NCI-H82 treated with DMSO at 0.1 percent for 48 hours (cell line): ENCODE measurements at regions not wholly inside any gene's neighbourhood (a gene's known extent, or its start where the extent isn't known, plus 50 kb on each side); places are given as distances from the start of the nearest gene placed in this dataset.

Source experiments
- DNase-seq: peaks from one replicate; lab custom pipeline; 2025; ENCODE audit not compliant: unreplicated experiment; lab: John Stamatoyannopoulos, UW

DNA sequence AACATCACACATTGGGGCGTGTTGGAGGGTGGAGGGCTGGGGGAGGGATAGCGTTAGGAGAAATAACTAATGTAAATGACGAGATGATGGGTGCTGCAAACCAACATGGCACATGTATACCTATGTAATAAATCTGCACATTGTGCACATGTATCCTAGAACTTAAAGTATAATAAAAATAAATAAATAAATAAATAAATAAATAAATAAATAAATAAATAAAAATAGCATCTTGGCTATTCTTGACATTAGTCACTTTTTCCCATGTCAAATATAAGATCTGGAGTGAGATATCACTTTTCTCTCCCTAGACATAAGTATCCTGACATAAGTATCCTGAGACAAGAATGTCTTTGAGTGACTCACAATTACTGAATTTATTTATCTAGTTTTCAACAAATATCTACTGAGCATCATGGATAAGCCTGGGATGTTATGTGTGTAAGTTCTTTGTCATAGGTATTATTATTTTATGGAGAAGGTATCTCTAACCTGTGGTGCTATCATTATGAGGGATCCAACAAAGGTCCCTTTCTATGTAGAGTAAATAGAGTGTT lies 691.3 kb downstream of the SORCS1 start:
- DNase-seq, result no peak

DNA sequence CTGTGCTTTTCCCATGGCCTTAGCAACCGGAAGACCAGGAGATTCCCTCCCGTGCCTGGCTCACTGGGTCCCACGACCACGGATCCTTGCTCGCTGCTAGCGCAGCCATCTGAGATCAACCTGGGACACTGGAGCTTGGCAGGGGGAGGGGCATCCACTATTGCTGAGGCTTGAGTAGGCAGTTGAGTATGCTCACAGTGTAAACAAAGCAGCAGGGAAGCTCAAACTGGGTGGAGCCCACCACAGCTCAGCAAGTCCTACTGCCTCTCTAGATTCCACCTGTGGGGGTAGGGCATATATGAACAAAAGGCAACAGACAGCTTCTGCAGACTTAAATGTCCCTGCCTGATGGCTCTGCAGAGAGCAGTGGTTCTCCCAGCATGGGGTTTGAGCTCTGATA lies 697.0 kb downstream of the SORCS1 start:
- no peak for DNase-seq

DNA sequence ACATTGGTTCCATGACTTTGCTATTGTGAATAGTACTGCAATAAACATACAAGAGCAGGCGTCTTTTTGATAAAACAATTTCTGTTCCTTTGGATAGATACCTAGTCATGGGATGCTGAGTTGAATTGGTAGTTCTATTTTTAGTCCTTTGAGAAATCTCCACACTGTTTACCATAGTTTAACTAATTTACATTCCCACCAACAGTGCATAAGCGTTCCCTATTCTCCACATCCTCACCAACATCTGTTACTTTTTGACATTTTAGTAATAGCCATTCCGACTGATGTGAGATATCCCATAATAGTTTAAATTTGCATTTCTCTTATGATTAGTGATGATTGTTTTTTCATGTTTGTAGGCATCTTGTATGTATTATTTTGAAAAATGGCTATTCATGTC lies 707.0 kb downstream of the SORCS1 start:
- no peak for DNase-seq

DNA sequence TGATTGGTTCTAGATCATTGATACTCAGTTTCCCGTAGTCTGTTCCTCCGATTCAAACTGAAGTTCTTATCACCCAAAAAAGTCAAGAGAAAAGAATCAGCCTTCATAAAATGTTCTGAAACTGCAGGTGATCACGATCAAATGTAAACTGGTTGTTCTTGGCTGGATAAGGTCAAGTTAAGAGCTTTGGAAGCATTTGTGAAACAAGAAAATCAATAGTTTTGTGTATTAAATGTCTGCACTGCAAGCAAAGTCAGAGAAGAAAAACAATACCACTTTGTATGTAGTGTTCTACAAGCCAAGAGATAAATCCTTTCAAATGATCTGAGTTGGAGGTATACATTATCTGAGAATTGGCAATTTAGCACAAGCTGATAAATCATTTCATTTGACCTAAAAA lies 710.3 kb downstream of the SORCS1 start:
- DNase-seq, result no peak

DNA sequence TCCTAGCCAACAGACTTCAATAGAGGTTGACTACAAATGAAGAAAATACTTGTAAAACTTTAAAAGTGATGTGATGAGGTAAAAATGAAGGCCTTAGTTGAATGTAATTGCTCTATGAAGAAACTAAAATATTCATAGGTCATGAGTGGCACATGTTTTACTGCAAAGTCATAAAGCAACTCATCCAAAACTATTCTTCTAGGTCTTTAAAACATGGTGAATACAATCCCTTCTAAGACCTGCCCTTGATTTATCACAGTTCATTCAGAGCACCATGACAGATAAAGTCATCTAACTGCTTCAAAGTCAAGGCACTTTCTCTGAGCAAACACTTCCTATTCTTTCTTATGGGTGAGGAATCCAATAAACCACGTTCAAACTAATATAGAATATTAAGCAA lies 713.5 kb downstream of the SORCS1 start:
- no peak for DNase-seq

DNA sequence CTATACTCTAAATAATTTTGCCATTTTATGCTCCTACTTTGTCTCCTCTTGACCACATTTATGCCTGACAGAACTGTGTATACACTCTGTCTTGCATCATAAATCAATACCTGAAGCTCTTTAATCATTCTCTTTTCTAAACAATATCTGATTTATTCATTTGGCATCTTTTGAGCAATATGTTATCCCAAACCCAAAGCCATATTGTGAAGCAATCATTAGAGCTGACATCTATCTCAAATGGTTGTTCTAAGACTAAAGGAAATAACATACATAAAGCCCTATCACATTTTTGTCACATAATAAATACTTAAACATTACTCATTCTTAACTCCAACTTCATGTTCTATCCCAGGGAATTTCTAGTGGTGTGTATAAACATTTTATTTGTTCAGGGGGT lies 717.6 kb downstream of the SORCS1 start:
- DNase-seq, result no peak

DNA sequence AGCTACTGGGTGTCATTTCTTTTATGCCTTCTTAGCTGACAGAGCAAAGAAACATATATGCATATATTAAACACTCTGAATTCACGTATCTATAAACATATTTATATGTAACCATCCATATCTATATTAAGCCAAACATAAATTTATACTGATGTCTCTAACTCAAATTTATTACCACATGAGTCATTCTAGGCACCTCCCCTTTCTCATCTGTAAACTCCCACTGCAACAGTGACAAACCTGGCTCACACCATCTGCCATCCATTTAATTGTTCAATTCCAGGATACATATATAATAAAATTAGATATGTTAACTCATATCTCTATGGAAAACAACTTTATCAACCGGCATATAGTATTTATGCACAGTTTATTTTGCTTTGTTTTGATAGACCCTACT lies 722.3 kb downstream of the SORCS1 start:
- no peak for DNase-seq

DNA sequence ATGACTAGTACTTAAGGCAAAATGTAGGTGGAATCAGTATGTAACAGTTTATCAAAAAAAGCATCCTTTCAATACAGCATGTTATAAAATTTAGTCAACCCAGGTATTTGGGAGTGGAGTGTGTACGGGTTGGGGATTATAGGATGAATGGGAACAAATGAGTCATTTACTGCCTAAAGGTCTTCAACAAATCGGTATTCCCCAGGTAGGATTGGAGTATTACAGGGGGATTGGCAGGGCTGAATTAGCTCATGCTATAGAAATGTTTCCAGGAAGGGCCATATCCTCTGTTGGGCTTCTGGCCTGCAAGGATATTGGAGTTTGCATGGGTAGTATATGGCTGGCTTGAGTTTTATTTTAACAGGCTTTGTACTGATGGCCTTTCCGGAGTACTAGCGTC lies 723.7 kb downstream of the SORCS1 start:
- DNase-seq, result no peak

DNA sequence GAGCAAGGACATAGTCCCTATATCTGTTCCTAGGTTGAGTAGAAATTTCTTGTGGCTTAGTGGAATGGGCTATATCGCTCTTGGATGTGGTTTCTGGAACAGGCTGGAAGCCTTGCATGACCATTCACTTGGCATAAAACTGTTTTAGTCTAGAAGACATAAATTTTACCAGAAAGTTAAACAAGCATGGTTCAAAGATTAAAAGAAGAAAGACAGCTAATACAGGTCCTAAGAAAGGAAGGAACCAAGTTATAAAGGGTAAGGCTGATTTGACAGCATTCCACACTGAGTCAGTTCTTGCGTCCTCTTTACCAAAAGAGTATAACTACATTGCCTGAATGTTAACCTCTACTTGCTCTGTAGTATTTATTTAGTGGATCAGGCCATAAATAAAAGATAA lies 724.2 kb downstream of the SORCS1 start:
- no peak for DNase-seq

DNA sequence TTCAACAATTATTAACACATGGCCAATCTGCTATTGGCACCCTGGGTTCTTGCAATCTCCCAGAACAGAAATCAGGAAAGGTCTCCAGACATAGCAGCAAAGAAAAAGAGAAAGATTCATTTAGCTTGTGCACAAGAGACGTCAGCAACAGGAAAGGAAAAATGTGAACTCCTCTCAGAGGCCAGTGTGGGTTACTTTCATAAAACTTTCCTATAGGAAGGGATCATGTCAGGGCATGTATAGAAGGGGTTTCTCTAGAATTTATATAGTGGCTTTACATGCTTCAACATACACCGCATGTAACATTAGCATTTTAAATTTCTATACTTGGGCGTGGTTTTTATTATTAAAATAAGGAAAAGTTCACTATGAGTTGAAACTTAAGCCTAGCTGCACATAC lies 725.1 kb downstream of the SORCS1 start:
- no peak for DNase-seq

DNA sequence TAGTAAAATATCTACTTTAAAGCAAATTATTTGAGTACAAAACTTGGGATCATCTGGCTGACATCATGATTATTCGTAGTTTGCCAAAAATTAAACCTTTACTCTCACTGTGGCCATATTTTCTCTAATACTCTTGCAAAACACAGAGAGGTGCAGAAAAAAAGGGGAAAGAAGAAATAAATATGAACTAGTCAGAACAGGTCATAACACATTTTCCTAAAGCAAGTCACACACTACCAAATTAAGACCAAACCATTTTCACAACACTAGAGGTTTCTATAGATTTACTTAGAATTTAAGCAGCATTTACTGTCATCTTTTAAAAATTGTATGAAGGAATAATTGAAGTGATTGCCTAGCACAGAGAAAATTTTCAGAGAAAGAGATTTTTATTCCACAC lies 726.1 kb downstream of the SORCS1 start:
- DNase-seq, result no peak

DNA sequence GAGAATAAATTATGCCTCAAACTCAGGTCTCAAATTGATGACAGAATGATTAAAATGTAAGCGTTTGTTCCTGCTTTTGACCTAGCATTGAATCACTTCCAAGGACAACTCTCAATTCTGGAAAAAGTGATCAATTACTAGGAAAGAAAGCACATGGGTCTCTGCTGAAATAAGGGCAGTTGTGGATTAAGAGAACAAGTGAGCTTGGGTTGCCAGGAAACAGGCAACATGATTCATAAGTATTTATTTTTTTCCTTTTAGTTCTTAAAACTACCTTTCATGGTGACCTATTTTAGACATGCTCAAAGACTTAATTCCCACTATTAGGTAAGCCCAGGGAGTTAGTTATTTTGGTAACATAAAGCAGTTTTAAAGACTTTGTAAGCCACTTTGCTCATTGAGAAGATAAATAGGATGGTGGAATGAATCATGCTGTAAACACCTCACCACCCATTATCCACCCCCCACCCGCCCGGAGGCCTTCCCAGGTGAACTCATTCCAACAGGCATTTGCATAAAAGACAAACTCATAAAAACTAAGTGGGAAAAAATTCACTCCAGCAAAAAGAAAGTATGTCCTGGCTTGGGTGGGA lies 728.3 kb downstream of the SORCS1 start:
- DNase-seq, result no peak

DNA sequence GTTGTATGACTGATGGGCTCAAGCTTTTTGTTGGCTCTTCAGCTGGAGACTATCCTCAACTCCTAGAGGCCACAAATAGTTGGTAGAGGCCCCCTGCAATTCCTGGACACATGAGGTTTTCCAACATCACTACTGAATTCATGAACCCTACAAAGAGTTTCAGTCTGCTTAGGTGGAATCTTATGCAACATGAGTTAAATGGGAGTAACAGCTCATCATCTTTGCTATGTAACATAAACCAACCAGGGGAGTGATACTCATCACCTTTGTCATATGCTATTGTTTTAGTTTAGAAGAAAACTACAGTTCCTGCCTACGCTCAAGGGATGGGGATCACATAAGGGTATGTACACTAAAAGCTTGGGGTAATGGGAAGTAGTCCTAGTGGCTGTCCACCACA lies 729.4 kb downstream of the SORCS1 start:
- DNase-seq, result no peak

DNA sequence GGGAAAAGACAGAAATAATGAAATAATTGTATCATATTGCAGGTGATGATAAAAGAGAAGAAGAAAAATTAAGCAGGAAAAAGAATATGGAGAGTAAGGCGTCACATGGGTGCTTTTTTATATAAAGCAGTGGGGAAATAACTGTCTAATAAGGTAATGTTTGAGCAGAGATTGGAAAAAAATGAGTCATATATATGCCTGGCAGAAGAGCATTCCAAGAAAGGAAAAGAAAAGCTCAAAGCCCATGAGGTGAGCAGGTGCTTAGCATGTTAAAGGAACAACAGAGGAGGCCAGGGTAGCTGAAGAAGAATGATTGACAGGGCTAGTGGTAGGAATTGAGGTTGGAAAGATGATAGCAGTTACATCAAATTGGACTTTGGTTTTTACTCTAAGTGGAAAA lies 739.5 kb downstream of the SORCS1 start:
- DNase-seq, result no peak

DNA sequence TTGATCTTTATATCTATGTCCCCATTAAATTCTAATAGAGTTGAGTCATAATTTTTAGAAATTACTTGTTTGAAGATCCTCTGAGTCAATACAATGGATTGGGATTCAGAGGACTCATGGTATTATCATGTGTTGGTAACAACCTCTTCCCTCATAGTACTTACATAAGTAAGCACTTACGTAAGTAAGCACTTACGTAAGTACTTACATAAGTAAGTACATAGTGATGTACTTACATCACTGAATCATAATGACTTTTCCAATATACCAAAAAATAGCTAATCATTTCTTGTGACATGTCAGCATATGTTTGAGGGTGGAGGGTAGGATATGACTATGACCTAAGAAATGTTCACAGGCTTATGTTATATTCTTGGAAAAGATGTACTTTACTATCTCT lies 740.5 kb downstream of the SORCS1 start:
- DNase-seq, result no peak

DNA sequence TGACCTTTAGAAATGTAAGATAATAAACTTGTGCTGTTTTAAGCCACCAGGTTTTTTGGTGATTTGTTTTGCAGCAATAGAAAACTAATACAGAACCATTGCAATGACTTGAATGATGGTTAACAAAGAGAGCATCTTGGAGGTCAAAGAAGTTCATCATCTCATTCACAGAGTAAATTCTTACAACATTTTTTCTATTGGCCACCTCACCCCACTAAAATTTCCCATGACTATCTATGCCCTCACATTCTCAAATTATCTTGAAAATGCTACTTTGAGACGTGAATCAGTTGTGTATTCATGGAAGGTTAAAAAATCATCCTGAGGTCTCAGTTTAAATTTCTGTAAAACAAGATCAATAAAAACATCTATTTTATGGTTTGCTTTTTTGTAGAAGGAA lies 754.2 kb downstream of the SORCS1 start:
- no peak for DNase-seq

DNA sequence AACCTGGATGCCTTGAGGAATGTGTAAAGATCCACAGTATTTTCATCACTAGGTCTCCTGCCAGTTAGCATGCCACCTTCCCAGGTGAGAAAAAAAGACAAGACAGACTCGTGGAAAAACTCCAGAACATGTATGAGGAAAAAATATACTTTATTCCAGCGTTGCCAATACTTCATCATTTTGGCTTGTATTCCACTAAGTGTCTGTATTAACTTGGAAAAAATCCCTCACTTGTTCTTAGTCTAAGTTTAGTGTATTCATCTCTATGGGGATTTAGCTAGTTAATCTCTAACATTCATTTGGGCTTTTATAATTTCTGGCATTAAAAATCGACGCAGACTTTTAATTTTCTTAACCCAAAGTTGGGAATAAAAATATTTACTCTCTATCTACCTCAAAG lies 759.4 kb downstream of the SORCS1 start:
- no peak for DNase-seq

DNA sequence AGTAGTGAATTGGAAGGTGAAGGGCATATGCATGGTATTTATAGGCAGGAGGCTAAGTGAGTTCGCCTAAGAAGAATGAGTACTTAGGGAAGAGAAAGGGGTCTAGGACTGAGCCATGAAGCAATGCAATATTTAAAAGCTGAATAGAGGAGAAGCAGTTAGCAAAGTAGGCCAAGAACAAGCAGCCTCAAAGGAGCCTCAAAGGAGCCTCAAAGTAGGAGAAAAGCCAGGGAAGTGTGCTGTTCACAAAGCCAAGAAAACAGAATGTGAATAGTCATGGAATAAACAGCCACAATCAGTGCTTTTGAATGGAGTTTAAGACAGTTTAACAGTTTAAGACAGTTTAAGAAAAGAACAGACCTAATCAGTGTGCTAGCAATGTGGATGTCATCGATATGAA lies 762.0 kb downstream of the SORCS1 start:
- DNase-seq, result no peak

DNA sequence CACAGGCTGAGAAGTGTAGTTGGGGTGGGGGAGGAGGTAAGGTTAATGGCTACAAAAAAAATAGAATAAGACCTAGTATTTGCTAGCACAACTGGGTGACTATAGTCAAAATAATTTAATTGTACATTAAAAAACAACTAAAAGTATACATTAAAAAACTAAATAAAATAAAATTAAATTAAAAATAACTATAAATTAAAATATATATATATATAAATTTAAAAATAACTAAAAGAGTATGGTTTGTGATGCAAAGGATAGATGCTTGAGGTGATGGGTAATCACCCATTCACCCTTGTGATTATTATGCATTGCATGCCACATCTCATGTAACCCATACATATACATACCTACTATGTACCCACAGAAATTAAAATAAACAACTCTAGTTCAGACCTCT lies 762.5 kb downstream of the SORCS1 start:
- DNase-seq, result no peak

DNA sequence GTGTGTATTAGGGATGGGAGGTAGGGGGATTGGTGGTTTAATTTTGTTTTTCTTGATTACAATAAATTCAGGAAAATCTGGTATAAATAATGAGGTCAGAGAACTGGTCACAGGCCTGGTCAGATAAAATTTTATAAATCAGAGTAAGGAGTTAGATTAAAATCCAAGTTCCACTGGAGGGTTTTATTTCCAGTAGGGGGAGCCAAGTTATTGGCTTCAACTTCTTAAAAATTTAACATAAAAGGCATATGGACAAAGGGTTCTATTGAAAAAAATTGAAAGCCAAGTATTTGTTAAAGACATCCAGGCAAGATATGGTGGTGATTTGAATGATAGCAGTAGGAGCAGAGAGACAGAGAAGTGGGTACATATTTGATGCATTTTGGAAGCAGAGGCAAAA lies 763.3 kb downstream of the SORCS1 start:
- DNase-seq, result no peak

DNA sequence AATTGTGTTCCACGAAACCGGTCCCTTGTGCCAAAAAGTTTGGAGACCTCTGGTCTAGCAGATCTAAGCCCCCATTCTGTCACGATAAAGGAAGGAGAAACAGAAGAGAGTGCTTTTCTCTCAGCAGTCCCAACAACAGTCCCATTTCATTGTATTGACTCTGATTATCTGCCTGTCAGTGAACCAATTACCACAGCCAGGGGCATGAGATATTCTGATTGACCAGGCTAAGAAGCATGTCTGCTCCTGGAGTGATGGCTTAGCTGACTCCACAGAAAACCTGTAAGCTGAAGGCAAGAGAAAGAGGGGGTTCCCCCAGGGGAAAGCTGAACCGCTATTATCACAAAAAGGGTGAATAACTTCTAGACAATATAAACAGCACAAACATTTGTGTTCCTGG lies 765.4 kb downstream of the SORCS1 start:
- no peak for DNase-seq

DNA sequence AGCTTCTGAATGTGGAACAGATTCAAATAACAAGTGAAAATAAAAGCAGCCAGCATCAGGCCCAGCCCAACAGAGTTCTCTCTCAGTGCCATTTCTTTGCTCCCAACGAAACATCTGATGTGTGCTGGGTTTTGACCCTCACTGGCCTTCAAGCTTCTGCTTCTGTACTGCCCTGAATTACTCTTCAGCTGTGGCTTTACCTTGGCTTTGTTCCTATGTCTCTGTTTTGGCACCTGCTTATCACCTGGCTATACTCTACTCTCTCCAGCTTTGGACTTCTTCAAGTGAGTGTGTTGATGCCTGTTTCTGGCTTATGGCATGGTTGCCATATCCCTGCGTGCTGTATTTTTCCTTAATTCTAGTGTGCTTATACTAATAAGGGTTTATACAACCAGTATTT lies 768.3 kb downstream of the SORCS1 start:
- no peak for DNase-seq

DNA sequence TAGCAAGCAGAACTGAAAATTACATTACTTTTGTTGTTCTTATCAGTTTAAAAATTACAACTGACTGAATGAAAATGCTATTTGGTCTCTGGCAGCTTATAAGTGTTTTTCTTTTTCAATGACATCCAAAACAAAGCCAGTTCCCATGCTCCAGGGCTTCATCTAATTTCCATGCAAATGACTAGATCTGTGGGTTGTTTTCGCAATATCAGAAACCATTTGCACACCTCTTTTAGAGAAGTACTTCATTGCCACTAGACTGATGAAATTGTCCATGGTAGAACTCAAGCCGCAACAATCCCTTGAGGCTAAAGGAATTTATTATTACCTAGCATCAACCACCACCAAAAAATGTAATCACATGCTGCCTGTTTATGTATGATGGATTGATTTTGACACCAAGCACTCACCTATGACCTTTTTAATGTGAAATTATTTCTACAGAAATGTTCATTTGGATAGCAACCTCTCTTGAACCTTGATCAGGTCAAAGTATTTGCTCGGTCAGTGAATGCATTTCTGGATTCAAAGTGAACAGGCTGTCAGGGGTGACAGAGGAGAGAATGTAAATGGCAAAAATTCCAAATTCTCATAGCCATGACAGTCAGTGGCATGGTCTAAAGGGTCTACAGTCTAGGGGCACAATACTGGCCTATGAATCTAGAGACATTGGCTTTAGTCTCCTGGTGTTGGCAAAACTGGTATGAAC lies 769.3 kb downstream of the SORCS1 start:
- no peak for DNase-seq
